A673 (cell line): ENCODE measurements at regions not wholly inside any gene's neighbourhood (a gene's known extent, or its start where the extent isn't known, plus 50 kb on each side); places are given as distances from the start of the nearest gene placed in this dataset.

Experiments
- CTCF ChIP-seq: fragments of 300-800, 200-600 bp; sonication (generic); conservative IDR thresholded peaks from 2 replicates; pipeline ENCODE4 v1.5.1; 2017; ENCODE audit warnings: low read depth, mild to moderate bottlenecking, antibody characterized with exemption, low read length, moderate library complexity, mixed read lengths
- EZH2 ChIP-seq: fragments of 200-600 bp; sonication (generic); IDR thresholded peaks from 2 replicates; pipeline ENCODE4 v1.6.1; 2017; ENCODE audit warnings: borderline replicate concordance, low read depth, mild to moderate bottlenecking, mixed read lengths, antibody characterized with exemption, low read length; ENCODE audit not compliant: poor library complexity, severe bottlenecking

- TF ChIP-seq CTCF (no peak), EZH2 (no peak)
Observed at GRCh38 chr11:128349650-128350299, 237.6 kb downstream of the ETS1 start.
